ENCODE measurements at regions not wholly inside any gene's neighbourhood (a gene's known extent, or its start where the extent isn't known, plus 50 kb on each side); places are given as distances from the start of the nearest gene placed in this dataset.

- Histone ChIP-seq H3K14ac (ENCODE audit: insufficient read length) (no peak overlapping the region), H2AFZ (ENCODE audit: low read length) (no peak overlapping the region; the same call in 1 of the 2 replicates), H4K91ac (replicated peaks; ENCODE audit: insufficient read length, low read length) (no peak overlapping the region), H3K9ac (replicated peaks in 1 of 4; ENCODE audit: extremely low read depth in 1 of 4, low read depth in 3 of 4, low read length in 3 of 4) (no peak overlapping the region), H3K4me3 (ENCODE audit: extremely low read depth in 1 of 4, insufficient read depth in 2 of 4, low read depth in 3 of 4, low read length in 4 of 4) (no peak overlapping the region), H3K79me1 (ENCODE audit: low read depth, low read length) (no peaks in the 10 kb centered on the region), H3K27me3 (replicated peaks in 1 of 4; ENCODE audit: control insufficient read depth in 3 of 4, extremely low read depth in 1 of 4, insufficient read depth in 3 of 4, low read length in 3 of 4) (no peaks in the 10 kb centered on the region), H4K5ac (ENCODE audit: insufficient read length, low read depth, low read length) (no peak overlapping the region), H2BK12ac (ENCODE audit: low read depth, low read length) (no peak overlapping the region), H3K79me2 (ENCODE audit: control insufficient read depth in 1 of 2, insufficient read depth in 2 of 2, low read length in 2 of 2) (no peaks in the 10 kb centered on the region), H3K18ac (ENCODE audit: extremely low read depth, low read length) (no peak overlapping the region), H2AK5ac (ENCODE audit: low read depth, low read length) (no peak overlapping the region), H3K23ac (ENCODE audit: insufficient read length) (no peak overlapping the region), H3K4ac (replicated peaks; ENCODE audit: insufficient read length, low read depth, low read length) (no peak overlapping the region), H3K23me2 (ENCODE audit: low read depth, low read length) (no peaks in the 10 kb centered on the region), H3K56ac (replicated peaks; ENCODE audit: insufficient read length, low read depth, low read length) (no peak overlapping the region), H2BK20ac (ENCODE audit: low read length) (no peak overlapping the region), H2BK120ac (replicated peaks; ENCODE audit: low read depth, low read length) (no peak overlapping the region), H3K4me2 (ENCODE audit: insufficient read depth in 1 of 2, low read depth in 2 of 2, low read length in 2 of 2) (no peak overlapping the region), H4K8ac (ENCODE audit: extremely low read depth, insufficient read depth, low read length) (no peak overlapping the region), H3K27ac (ENCODE audit: low read depth, low read length) (no peak overlapping the region), H3K4me1 (replicated peaks in 1 of 4; ENCODE audit: control insufficient read depth in 3 of 4, insufficient read depth in 4 of 4, low read length in 3 of 4) (no peaks in the 10 kb centered on the region; a peak in 1 of 7 replicates), H2BK5ac (ENCODE audit: low read depth, low read length) (no peak overlapping the region), H3K9me3 (ENCODE audit: insufficient read depth in 2 of 2, low read depth in 1 of 2, low read length in 1 of 2) (peaks cover 6% of the 10 kb centered on the region in 2 experiments; a peak in 2 of 4 replicates), H3K36me3 (ENCODE audit: control insufficient read depth in 2 of 4, insufficient read depth in 4 of 4, low read length in 3 of 4) (no peaks in the 10 kb centered on the region), H4K20me1 (replicated peaks in 1 of 2; ENCODE audit: control insufficient read depth in 1 of 2, insufficient read depth in 2 of 2, low read length in 2 of 2) (no peaks in the 10 kb centered on the region), H2BK15ac (ENCODE audit: low read length) (no peak overlapping the region)
- 95% methylated on average over 22 of the region's 22 CpGs; no CpG with 5 or more reads in 1 of the 2 experiments for WGBS, 2 experiments (ENCODE audit: extremely low coverage in 1 of 2, insufficient coverage in 1 of 2, insufficient read length in 1 of 2, insufficient replicate concordance in 2 of 2, low coverage in 1 of 2, low lambda C conversion rate in 2 of 2, missing lambda C conversion rate in 1 of 2)
- CTCF ChIA-PET (ENCODE audit: partially characterized antibody) = interaction anchor here (0.6 to 1.4 kb wide), 2 partner anchors 48 to 66 kb away, joined by 3 read pairs; no protein-coding TSS in a partner anchor
- no peak for FAIRE-seq
- POLR2A ChIA-PET (ENCODE audit: partially characterized antibody) = interaction anchor here (1.3 to 1.5 kb wide), 2 partner anchors 36 to 59 kb away, joined by 4 read pairs; no protein-coding TSS in a partner anchor
- no peak for TF ChIP-seq USF2 (IDR thresholded peaks at IDR 0.05; ENCODE audit: low read length)
- DNase-seq (ENCODE audit: low read depth in 1 of 2, low spot score in 2 of 2) = no peak
These were observed 245.8 kb downstream of the EIPR1 start for GRCh38 chr2:3131636-3132326.

Measured in H1 (cell line).